Activated T-cell treated with anti-CD3 and anti-CD28 coated beads for 1 hour (primary cell): ENCODE measurements at regions not wholly inside any gene's neighbourhood (a gene's known extent, or its start where the extent isn't known, plus 50 kb on each side); places are given as distances from the start of the nearest gene placed in this dataset.
"Not testable (repeated sequence)": the region's sequence is repeated elsewhere in the genome, so short reads cannot be mapped to it uniquely, and the experiment has no call there.

Experiments
- DNase-seq: peaks from one replicate; pipeline ENCODE4 v3.0.0-alpha.2; 2020; ENCODE audit warnings: low read depth

- DNase-seq, result not testable (repeated sequence)
Observed at GRCh38 chr2:76697439-76697838, 824.7 kb downstream of the LRRTM4 start.

- DNase-seq, result no peak
Observed at GRCh38 chr2:76692908-76693307, 829.3 kb downstream of the LRRTM4 start.

- no peak for DNase-seq
Observed at GRCh38 chr2:76688732-76689131, 833.4 kb downstream of the LRRTM4 start.

- DNase-seq, result no peak
Observed at GRCh38 chr2:76687923-76688322, 834.3 kb downstream of the LRRTM4 start.

GRCh38 chr2:76684756-76685155 lies 837.4 kb downstream of the LRRTM4 start:
- DNase-seq, result no peak

GRCh38 chr2:76679025-76679396 lies 843.2 kb downstream of the LRRTM4 start:
- DNase-seq, result no peak

- DNase-seq, result no peak
Observed at GRCh38 chr2:76678383-76679024, 843.7 kb downstream of the LRRTM4 start.

GRCh38 chr2:76675212-76675611 lies 847.0 kb downstream of the LRRTM4 start:
- no peak for DNase-seq

- DNase-seq, result no peak
Observed at GRCh38 chr2:76672798-76673197, 849.4 kb downstream of the LRRTM4 start.

GRCh38 chr2:76669966-76670465 lies 852.2 kb downstream of the LRRTM4 start:
- no peak for DNase-seq

GRCh38 chr2:76668279-76668678 lies 853.9 kb downstream of the LRRTM4 start:
- DNase-seq, result no peak

- no peak for DNase-seq
Observed at GRCh38 chr2:76667821-76668271, 854.3 kb downstream of the LRRTM4 start.

- DNase-seq, result no peak
Observed at GRCh38 chr2:76642129-76642528, 880.0 kb downstream of the LRRTM4 start.

GRCh38 chr2:76641506-76641905 lies 880.7 kb downstream of the LRRTM4 start:
- no peak for DNase-seq

- no peak for DNase-seq
Observed at GRCh38 chr2:76640905-76641304, 881.3 kb downstream of the LRRTM4 start.

GRCh38 chr2:76639171-76639680 lies 883.0 kb downstream of the LRRTM4 start:
- no peak for DNase-seq

- no peak for DNase-seq
Observed at GRCh38 chr2:76633276-76633921, 888.8 kb downstream of the LRRTM4 start.

GRCh38 chr2:76625101-76625500 lies 897.1 kb downstream of the LRRTM4 start:
- no peak for DNase-seq

- DNase-seq, result no peak
Observed at GRCh38 chr2:76613330-76613729, 902.6 kb upstream of the GCFC2 start.

GRCh38 chr2:76612764-76613163 lies 902.0 kb upstream of the GCFC2 start:
- DNase-seq, result no peak

- DNase-seq, result no peak
Observed at GRCh38 chr2:76610451-76610850, 899.7 kb upstream of the GCFC2 start.

- no peak for DNase-seq
Observed at GRCh38 chr2:76599732-76600368, 889.1 kb upstream of the GCFC2 start.

- DNase-seq, result no peak
Observed at GRCh38 chr2:76584474-76584873, 873.8 kb upstream of the GCFC2 start.
